ENCODE measurements at regions not wholly inside any gene's neighbourhood (a gene's known extent, or its start where the extent isn't known, plus 50 kb on each side); places are given as distances from the start of the nearest gene placed in this dataset.

- TF ChIP-seq CTCF (IDR thresholded peaks at IDR 0.05; ENCODE audit: insufficient read depth, low read length, poor library complexity, severe bottlenecking) = no peak
- DNase-seq (ENCODE audit: extremely low read depth, insufficient read length) = no peak
- no peaks in the 10 kb centered on the region; the same call in 1 of the 2 replicates for H3K27me3 ChIP-seq (replicated peaks; ENCODE audit: control insufficient read depth, insufficient read depth, low read length)
- H3K36me3 ChIP-seq (ENCODE audit: control insufficient read depth, insufficient read depth, low read length) = no peaks in the 10 kb centered on the region
- H3K4me3 ChIP-seq (replicated peaks; ENCODE audit: low read depth, low read length) = no peak overlapping the region
These were observed 248.6 kb downstream of the CYP26B1 start for GRCh38 chr2:71898851-71899681.

- DNase-seq (ENCODE audit: extremely low read depth, insufficient read length) = no peak
- Histone ChIP-seq H3K27me3 (replicated peaks; ENCODE audit: control insufficient read depth, insufficient read depth, low read length) (no peaks in the 10 kb centered on the region; the same call in 1 of the 2 replicates), H3K4me3 (replicated peaks; ENCODE audit: low read depth, low read length) (no peak overlapping the region), H3K36me3 (ENCODE audit: control insufficient read depth, insufficient read depth, low read length) (no peaks in the 10 kb centered on the region)
- TF ChIP-seq CTCF (IDR thresholded peaks at IDR 0.05; ENCODE audit: insufficient read depth, low read length, poor library complexity, severe bottlenecking) = no peak
These were observed 249.3 kb downstream of the CYP26B1 start for GRCh38 chr2:71898375-71898774.

GRCh38 chr2:71897836-71898235, 249.8 kb downstream of the CYP26B1 start:
- Histone ChIP-seq H3K4me3 (replicated peaks; ENCODE audit: low read depth, low read length) (no peak overlapping the region), H3K36me3 (ENCODE audit: control insufficient read depth, insufficient read depth, low read length) (no peaks in the 10 kb centered on the region), H3K27me3 (replicated peaks; ENCODE audit: control insufficient read depth, insufficient read depth, low read length) (no peaks in the 10 kb centered on the region; the same call in 1 of the 2 replicates)
- no peak for TF ChIP-seq CTCF (IDR thresholded peaks at IDR 0.05; ENCODE audit: insufficient read depth, low read length, poor library complexity, severe bottlenecking)
- no peak for DNase-seq (ENCODE audit: extremely low read depth, insufficient read length)

GRCh38 chr2:71897137-71897480, 250.6 kb downstream of the CYP26B1 start:
- H3K36me3 ChIP-seq (ENCODE audit: control insufficient read depth, insufficient read depth, low read length) = no peaks in the 10 kb centered on the region
- no peak for DNase-seq (ENCODE audit: extremely low read depth, insufficient read length)
- H3K4me3 ChIP-seq (replicated peaks; ENCODE audit: low read depth, low read length) = no peak overlapping the region
- no peaks in the 10 kb centered on the region; the same call in 1 of the 2 replicates for H3K27me3 ChIP-seq (replicated peaks; ENCODE audit: control insufficient read depth, insufficient read depth, low read length)
- no peak for TF ChIP-seq CTCF (IDR thresholded peaks at IDR 0.05; ENCODE audit: insufficient read depth, low read length, poor library complexity, severe bottlenecking)

- no peak for DNase-seq (ENCODE audit: extremely low read depth, insufficient read length)
- no peak for TF ChIP-seq CTCF (IDR thresholded peaks at IDR 0.05; ENCODE audit: insufficient read depth, low read length, poor library complexity, severe bottlenecking)
- Histone ChIP-seq H3K36me3 (ENCODE audit: control insufficient read depth, insufficient read depth, low read length) (no peaks in the 10 kb centered on the region), H3K4me3 (replicated peaks; ENCODE audit: low read depth, low read length) (no peak overlapping the region), H3K27me3 (replicated peaks; ENCODE audit: control insufficient read depth, insufficient read depth, low read length) (no peaks in the 10 kb centered on the region; the same call in 1 of the 2 replicates)
These were observed 251.1 kb downstream of the CYP26B1 start for GRCh38 chr2:71896385-71897136.

Data from GM06990 (cell line).